ENCODE measurements at regions not wholly inside any gene's neighbourhood (a gene's known extent, or its start where the extent isn't known, plus 50 kb on each side); places are given as distances from the start of the nearest gene placed in this dataset.

DNA sequence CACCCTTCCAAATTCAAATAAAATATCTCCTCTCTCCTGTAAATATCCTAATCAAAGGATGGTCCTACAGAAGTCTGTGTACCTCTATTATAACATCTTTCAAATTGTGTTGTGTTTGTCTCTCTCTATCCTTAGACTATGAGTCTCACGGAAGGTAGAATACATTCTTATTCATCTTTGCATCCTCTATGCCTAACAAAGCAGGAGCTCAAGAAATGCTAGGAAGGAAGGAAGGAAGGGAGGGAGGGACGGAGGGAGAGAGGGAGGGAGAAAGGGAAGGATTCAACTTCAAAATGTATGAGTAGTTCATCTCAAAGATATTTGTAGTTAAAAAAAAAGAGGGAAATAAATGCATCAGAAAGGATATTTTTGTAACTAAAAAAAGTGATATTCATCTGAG is 150.0 kb downstream of the RTP4 start:
- Mint-ChIP-seq H3K9me3 (peaks cover 4% of the 10 kb centered on the region), H3K27ac (no peak overlapping the region), H3K36me3 (no peaks in the 10 kb centered on the region), H3K4me3 (no peak overlapping the region), H3K27me3 (ENCODE audit: low read depth) (no peaks in the 10 kb centered on the region), H3K4me1 (peaks cover 8% of the 10 kb centered on the region)
- TF ChIP-seq CTCF (IDR thresholded peaks at IDR 0.05; ENCODE audit: unreplicated experiment) = no peak
- no peak for DNase-seq (ENCODE audit: low spot score in 2 of 2, unreplicated experiment in 2 of 2)

DNA sequence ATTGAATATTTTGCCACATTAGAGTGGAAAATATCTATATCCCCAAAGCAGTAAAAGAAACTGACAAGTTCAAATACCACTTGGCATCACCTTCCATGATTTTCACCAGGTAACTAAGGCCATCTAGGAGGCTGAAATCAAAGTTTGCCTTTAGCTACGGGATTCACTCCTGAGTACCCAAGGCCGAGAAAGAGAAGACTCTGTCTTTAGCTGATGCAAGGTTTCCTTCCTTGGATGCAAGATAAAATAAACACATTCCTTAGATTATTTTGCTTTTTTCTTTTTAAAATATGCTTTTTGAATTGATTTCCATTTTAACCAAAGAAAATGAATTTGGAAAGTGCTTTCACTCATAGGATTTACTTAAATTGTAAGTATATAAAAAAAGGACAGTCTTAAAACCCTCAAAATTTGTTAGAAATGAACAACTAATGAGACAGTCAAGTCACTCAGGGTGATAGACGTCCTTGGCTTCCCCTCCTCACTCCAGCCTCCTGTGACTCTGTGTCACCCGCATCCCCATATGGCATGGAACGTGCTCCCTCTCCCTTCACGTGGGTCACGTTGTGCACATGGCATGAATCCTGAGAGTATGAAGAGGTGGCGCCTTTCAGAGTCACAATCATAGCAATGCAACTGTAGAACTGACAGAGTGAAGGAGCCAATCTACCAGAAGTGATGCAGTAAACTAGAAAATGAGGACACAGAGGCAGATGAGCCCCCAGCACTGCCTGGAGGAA is 148.4 kb downstream of the RTP4 start:
- Mint-ChIP-seq H3K4me3 (no peak overlapping the region), H3K27ac (no peak overlapping the region), H3K9me3 (peaks cover 9% of the 10 kb centered on the region), H3K27me3 (ENCODE audit: low read depth) (no peaks in the 10 kb centered on the region), H3K36me3 (no peaks in the 10 kb centered on the region), H3K4me1 (peaks cover 8% of the 10 kb centered on the region)
- no peak for DNase-seq (ENCODE audit: low spot score in 2 of 2, unreplicated experiment in 2 of 2)
- TF ChIP-seq CTCF (IDR thresholded peaks at IDR 0.05; ENCODE audit: unreplicated experiment) = no peak

DNA sequence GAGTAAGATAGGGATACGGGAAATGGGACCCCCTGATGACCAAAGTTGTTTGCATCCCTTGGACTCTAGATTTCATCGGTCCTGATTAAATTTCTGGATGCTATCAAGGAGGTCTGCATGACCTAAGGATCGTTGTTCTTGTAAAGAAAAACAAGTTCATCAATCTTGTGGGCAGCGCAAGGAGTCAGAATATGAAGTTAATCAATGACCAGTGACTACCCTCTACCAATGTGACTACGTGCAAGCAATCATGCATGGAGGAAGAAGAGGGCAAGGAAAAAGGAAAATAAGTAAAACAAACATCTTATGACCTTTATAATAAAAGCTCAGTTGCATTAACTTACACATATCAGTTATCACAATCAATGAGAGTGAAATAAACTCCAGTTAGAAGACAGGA is 139.7 kb downstream of the RTP4 start:
- no peak for TF ChIP-seq CTCF (IDR thresholded peaks at IDR 0.05; ENCODE audit: unreplicated experiment)
- Mint-ChIP-seq H3K9me3 (peaks cover 5% of the 10 kb centered on the region), H3K4me3 (no peak overlapping the region), H3K4me1 (peaks cover 12% of the 10 kb centered on the region), H3K27me3 (ENCODE audit: low read depth) (no peaks in the 10 kb centered on the region), H3K27ac (no peak overlapping the region), H3K36me3 (no peaks in the 10 kb centered on the region)
- DNase-seq (ENCODE audit: low spot score in 2 of 2, unreplicated experiment in 2 of 2) = no peak

DNA sequence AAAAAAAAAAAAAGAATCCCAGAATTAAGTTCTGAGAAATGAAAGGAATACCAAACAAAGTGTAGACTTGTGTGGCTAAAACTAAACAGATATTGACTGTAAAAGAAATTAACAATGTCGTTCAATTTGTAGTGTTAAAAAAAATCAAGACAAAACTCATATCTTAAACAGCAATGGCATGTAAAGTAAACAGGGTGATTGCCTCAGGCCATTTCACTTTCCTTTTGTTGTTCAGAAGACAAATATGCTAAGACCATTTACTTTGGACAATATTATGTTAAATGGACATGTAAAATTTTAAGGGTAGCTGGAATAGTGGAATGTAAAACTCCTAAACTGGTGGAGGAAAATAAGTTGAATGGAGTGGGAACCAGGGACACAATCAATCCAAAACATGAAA is 139.1 kb downstream of the RTP4 start:
- no peak for TF ChIP-seq CTCF (IDR thresholded peaks at IDR 0.05; ENCODE audit: unreplicated experiment)
- H3K9me3 Mint-ChIP-seq = peaks cover 2% of the 10 kb centered on the region
- H3K4me3 Mint-ChIP-seq = no peak overlapping the region
- peaks cover 12% of the 10 kb centered on the region for H3K4me1 Mint-ChIP-seq
- no peak for DNase-seq (ENCODE audit: low spot score in 2 of 2, unreplicated experiment in 2 of 2)
- no peak overlapping the region for H3K27ac Mint-ChIP-seq
- no peaks in the 10 kb centered on the region for H3K36me3 Mint-ChIP-seq
- H3K27me3 Mint-ChIP-seq (ENCODE audit: low read depth) = no peaks in the 10 kb centered on the region

DNA sequence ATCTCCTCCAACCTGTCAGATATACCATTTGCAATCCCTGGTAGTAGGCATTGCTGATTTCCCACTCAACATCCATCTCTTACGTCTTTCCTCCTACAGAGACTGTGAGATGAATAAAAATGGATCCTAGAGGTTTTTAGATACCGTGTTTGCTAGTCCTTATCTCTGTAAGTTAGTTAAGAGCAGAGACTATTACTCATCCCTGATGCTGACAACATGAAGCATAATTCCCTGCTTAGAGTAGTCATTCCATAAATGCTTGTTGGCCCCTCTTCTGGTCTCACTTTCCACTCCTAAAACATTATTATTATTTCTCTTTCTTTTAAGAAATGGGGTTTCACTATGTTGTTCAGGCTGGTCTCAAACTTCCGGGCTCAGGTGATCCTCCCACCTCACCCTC is 136.2 kb downstream of the RTP4 start:
- peaks cover 20% of the 10 kb centered on the region for H3K4me1 Mint-ChIP-seq
- no peak for DNase-seq (ENCODE audit: low spot score in 2 of 2, unreplicated experiment in 2 of 2)
- H3K4me3 Mint-ChIP-seq = no peak overlapping the region
- no peaks in the 10 kb centered on the region for H3K36me3 Mint-ChIP-seq
- no peak overlapping the region for H3K27ac Mint-ChIP-seq
- TF ChIP-seq CTCF (IDR thresholded peaks at IDR 0.05; ENCODE audit: unreplicated experiment) = no peak
- H3K9me3 Mint-ChIP-seq = no peaks in the 10 kb centered on the region
- H3K27me3 Mint-ChIP-seq (ENCODE audit: low read depth) = no peaks in the 10 kb centered on the region

All from mesothelial cell of epicardium (in vitro differentiated cells).